Hepatic stellate cell (primary cell): ENCODE measurements at regions not wholly inside any gene's neighbourhood (a gene's known extent, or its start where the extent isn't known, plus 50 kb on each side); places are given as distances from the start of the nearest gene placed in this dataset.
"Not testable (repeated sequence)": the region's sequence is repeated elsewhere in the genome, so short reads cannot be mapped to it uniquely, and the experiment has no call there.

Experiments used
- DNase-seq: peaks from one replicate; pipeline ENCODE4 v3.0.0; 2011; ENCODE audit warnings: low spot score

DNA sequence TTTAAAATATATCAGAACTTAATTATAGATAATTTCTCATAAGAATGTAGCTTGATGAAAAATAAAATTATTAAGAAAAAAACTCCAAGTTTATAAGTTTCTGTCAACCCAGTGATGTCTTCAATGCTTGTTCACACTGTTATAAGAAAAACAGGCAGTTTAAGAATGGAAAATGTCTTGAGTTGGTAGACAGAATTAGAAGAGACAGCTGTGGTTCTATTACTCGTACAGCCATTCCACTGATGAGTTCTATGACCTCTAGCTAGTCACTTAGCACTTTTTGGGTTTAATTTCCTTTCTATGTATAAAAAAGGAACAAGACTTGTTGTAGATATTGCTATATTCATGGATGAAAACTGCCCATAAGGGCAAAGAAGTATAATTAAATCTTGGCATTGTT lies 1013.1 kb upstream of the ATXN8OS start:
- no peak for DNase-seq

DNA sequence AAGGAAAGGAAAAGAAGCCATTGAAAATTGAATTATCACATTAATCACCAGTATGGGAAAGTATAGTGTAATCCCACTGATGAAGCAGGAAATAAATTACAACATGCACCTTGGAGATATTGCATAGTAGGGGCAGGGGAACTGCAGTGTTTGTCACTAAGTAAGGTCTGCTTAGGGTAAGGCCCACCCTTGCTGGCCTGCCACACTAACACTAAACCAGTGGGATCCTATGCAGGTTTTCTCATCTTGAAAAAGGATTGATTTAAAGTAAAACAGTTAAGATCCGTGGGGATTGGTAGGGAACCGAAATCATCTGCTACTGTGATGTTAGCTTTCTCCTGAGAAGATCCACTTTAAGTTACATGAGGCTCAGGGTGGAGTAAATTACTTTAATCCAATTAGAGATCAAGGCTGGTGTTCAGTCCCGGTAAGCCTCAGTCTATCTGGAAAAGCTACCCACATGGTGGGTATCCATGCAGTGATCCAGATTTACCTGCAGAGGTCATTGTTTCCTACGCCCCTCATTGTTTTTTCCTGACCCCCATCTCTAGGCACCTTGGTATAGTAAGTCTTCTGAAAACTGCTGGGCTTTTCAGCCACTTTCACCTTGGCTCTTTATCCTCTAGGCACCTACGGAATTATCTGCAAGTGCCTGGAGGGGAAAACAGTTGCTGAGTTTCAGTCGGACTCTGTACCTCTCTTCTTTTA lies 1014.9 kb upstream of the ATXN8OS start:
- no peak for DNase-seq

DNA sequence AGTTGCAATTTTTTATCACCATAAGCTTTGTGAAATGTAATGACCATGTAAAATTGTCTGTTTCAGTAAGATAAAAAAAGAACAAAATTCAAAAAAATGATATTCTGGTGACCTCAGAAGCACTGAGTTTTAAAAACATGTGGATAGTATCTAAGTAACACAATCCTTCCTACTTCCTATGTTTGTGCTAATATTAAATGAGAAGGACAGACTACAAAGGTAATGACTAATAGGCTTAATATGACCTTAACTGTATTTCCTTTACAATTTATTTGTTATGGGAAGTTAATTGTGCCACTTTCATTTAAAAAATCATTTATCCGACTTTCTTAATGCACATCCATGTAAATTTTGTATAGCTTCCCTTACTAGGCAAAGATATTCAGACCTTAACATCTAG lies 1030.4 kb upstream of the ATXN8OS start:
- no peak for DNase-seq

GRCh38 chr13:69069554-69070133 lies 1038.0 kb upstream of the ATXN8OS start:
- DNase-seq, result no peak

DNA sequence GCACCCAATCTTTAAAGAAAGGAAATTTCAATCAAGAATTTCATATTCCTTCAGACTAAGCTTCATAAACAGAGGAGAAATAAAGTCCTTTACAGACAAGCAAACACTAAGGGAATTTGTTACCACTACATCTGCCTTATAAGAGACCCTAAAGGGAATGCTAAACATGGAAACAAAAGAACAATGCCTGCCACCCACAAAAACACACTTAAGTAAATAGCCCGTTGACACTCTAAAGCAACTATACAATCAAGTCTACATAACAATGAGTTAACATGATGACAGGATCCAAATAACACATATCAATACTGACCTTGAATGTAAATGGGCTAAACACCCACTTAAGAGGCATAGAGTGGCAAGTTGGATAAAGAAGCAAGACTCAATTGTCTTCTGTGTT lies 1056.9 kb upstream of the ATXN8OS start:
- DNase-seq, result no peak

GRCh38 chr13:69044629-69045028 lies 1063.0 kb upstream of the ATXN8OS start:
- no peak for DNase-seq

DNA sequence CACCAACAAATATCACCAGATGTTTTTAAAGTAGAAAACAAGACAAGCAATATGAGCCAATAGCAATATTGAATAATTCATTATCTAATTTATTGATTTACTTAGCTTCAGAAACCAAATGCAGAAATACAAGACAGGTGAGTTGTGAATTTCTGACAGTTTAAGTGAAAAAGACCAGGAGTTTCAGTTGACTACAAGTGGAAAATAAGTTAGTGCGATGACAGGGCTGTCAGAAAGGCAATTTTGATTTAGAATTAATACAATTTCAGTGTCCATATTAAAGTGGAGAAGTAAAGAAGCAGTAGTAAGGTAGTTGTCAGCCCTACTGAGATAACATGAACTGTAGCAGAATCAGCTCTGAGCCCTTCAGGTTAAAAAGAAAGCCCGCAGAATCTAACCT lies 1066.7 kb upstream of the ATXN8OS start:
- DNase-seq, result no peak

DNA sequence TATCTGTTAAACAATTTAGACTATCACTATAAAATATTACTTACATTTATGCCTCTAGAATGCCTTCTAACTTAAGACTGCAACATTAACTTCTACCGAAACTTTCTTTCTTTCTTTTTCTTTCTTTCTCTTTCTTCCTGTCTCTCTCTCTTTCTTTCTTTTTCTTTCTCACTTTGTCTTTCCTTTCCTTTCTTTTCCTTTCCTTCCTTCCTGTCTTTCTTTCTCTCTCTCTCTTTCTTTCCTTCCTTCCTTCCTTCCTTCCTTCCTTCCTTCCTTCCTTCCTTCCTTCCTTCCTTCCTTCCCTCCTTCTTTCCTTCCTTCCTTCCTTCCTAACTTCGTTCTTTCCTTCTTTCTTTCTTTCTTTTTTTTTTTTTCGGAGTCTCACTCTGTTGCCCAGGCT lies 1071.9 kb upstream of the ATXN8OS start:
- DNase-seq, result no peak

DNA sequence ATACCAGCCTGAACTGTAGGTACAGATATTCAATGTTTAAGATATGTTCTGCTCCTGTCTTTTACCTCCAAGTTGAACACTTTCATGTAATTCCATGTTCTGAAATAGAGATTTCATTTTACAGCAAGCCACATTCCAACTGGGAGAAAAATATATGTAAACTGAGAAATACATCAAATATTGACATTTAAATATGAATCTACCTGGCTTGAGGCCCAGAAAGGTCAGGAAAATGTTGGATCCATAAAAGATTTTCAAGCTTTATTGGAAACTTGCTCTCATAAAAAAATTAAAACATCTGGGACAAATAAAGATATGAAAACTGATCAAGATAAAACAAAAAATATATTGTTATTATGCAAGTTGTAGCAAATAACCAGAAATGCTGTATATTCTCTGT lies 1078.7 kb upstream of the ATXN8OS start:
- DNase-seq, result no peak

DNA sequence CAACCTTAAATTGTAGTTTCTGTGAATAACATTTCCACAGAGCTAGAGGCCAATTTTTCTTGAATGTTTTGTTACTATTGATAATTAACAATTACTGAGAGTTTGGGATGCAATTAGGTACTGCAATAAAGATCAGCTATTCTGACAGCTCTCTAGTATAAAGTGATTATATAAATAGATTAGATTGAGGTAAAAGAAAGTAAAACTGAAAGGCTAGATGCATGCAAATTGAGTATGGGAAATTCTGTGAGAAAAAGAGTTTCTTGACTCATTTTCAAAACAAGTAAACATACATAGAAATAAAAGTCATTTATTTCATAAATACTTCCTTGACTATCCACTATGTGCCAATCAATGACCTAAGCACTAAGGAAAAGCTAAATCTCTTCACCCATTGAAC lies 1087.5 kb upstream of the ATXN8OS start:
- no peak for DNase-seq

DNA sequence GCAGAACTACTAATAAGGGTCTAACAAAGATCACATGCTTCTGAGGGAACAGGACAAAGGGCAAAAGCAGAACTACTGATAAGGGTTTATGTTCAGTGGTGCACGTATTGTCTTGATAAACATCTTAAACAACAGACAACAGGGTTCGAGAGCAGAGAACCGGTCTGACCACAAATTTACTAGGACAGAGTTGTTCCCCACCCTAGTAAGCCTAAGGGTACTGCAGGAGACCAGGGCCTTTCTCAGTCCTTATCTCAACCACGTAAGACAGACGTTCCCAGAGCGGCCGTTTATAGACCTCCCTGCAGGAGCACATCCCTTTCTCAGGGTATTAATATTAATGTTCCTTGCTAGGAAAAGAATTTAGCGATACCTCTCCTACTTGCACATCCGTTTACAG lies 1089.5 kb upstream of the ATXN8OS start:
- not testable (repeated sequence) for DNase-seq

- DNase-seq, result no peak
Measured at GRCh38 chr13:69010789-69011188, 1096.8 kb upstream of the ATXN8OS start.

- no peak for DNase-seq
Measured at GRCh38 chr13:69008499-69008898, 1099.1 kb upstream of the ATXN8OS start.

DNA sequence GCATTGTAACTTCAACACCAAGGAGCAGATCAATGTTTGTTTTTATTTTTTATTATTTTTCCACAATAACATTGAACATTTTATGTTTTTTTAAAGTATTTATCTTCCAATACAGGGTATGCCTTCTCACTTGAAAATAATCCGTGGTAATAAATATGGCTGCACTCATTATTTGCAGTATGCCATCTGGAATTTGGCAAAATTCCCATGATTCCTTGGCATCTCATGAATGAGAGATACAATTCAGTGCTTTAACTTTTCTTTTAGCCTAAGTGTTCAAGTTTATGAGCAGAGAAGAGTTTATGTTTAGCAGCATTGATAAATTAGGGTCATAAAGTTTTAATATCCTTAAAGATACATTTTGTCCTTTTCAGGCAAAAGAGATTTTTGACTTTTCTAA lies 1109.6 kb upstream of the ATXN8OS start:
- no peak for DNase-seq

- DNase-seq, result no peak
Measured at GRCh38 chr13:68996668-68997025, 1111.0 kb upstream of the ATXN8OS start.

GRCh38 chr13:68995972-68996667 lies 1111.5 kb upstream of the ATXN8OS start:
- no peak for DNase-seq

DNA sequence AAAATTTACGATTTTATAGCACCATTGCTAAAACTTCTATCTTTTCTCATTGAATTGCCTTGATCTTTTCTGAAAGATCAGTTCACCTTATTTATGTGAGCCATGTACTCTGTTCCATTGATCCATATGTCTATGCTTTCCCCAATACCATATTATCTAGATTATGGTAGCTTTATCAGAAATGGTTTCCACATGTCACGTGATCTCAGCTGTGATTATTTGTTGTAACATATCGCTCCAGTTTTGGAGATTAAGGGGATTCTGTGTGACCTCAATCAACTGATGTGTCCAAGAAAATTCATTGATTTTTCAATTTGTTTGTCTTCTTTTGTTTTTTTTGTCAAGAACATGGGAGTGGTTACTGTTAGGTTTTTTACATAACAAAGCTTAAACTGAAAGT lies 1114.5 kb upstream of the ATXN8OS start:
- DNase-seq, result no peak

DNA sequence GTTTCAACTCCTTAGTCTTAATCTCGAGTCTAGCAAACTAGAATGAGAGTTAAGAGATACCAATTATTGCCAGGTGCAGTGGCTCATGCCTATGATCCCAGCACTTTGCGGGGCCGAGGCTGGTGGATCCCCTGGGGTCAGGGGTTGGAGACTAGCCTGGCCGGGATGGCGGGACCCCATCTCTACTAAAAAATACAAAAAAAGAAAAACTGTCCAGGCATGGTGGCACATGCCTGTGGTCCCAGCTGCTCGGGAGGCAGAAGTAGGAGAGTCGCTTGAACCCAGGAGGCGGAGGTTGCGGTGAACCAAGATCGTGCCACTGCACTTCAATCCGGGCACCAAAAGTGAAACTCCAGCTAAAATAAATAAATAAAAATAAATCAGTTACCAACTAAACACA lies 1119.5 kb upstream of the ATXN8OS start:
- DNase-seq, result no peak

DNA sequence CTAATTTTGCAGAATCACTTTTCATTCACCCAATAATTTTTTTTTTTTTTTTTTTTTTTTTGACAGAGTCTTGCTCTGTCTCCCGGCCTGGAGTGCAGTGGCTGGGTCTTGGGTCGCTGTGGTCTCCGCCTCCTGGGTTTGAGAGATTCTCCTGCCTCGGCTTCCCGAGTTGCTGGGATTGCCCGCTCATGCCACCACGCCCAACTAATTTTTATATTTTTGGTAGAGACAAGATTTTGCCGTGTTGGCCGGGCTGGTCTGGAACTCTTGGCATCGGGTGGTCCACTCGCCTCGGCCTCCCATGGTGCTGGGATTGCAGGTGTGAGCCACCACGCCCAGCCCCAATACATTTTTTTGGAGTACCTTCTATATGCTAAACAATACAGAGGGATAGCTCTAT lies 1120.0 kb upstream of the ATXN8OS start:
- no peak for DNase-seq

- DNase-seq, result no peak
Measured at GRCh38 chr13:68984688-68985319, 1122.8 kb upstream of the ATXN8OS start.

- DNase-seq, result no peak
Measured at GRCh38 chr13:68982961-68983619, 1124.5 kb upstream of the ATXN8OS start.

GRCh38 chr13:68976287-68976686 lies 1131.3 kb upstream of the ATXN8OS start:
- no peak for DNase-seq

- DNase-seq, result no peak
Measured at GRCh38 chr13:68970532-68970931, 1137.1 kb upstream of the ATXN8OS start.
